A673 (cell line): ENCODE measurements at regions not wholly inside any gene's neighbourhood (a gene's known extent, or its start where the extent isn't known, plus 50 kb on each side); places are given as distances from the start of the nearest gene placed in this dataset.

Experiments used
- CTCF ChIP-seq: fragments of 300-800, 200-600 bp; sonication (generic); conservative IDR thresholded peaks from 2 replicates; pipeline ENCODE4 v1.5.1; 2017; ENCODE audit warnings: low read depth, mild to moderate bottlenecking, antibody characterized with exemption, low read length, moderate library complexity, mixed read lengths
- EZH2 ChIP-seq: fragments of 200-600 bp; sonication (generic); IDR thresholded peaks from 2 replicates; pipeline ENCODE4 v1.6.1; 2017; ENCODE audit warnings: borderline replicate concordance, low read depth, mild to moderate bottlenecking, mixed read lengths, antibody characterized with exemption, low read length; ENCODE audit not compliant: poor library complexity, severe bottlenecking

- TF ChIP-seq CTCF (no peak), EZH2 (no peak)
These were observed 84.1 kb upstream of the TRPC4 start for GRCh38 chr13:37953696-37954095.
